Nephron (organoid): ENCODE measurements at regions not wholly inside any gene's neighbourhood (a gene's known extent, or its start where the extent isn't known, plus 50 kb on each side); places are given as distances from the start of the nearest gene placed in this dataset.
A peak's percentile ranks its signal among the peaks of the same experiment; 100 is the strongest.

ENCODE experiments used
- H3K27ac Mint-ChIP-seq, 3 experiments: 2 replicates each; pipeline ENCODE4 v1.8.0; 2020; ENCODE audit warnings: mixed read lengths in 3 of 3, mild to moderate bottlenecking in 2 of 3, moderate library complexity in 1 of 3
- H3K27me3 Mint-ChIP-seq: 2 replicates; pipeline ENCODE4 v1.8.0; 2021; ENCODE audit warnings: low read depth, mild to moderate bottlenecking, moderate library complexity, mixed read lengths
- H3K36me3 Mint-ChIP-seq: 2 replicates; pipeline ENCODE4 v1.8.0; 2020; ENCODE audit warnings: low read depth, mixed read lengths
- H3K4me1 Mint-ChIP-seq: 2 replicates; pipeline ENCODE4 v1.8.0; 2020; ENCODE audit warnings: mixed read lengths
- H3K4me3 Mint-ChIP-seq, 3 experiments: 2 replicates each; pipeline ENCODE4 v1.8.0; 2020; ENCODE audit warnings: mild to moderate bottlenecking in 3 of 3, mixed read lengths in 3 of 3, moderate library complexity in 2 of 3
- H3K9me3 Mint-ChIP-seq: 2 replicates; pipeline ENCODE4 v1.8.0; 2020; ENCODE audit warnings: mixed read lengths
- TF ChIP-seq, protein P1 (sequence below), 3 experiments: fragments of 200-600 bp; sonication (generic); IDR thresholded peaks; one replicate each; pipeline ENCODE4 v1.5.0; 2021; ENCODE audit warnings: antibody characterized with exemption in 3 of 3; ENCODE audit not compliant: unreplicated experiment in 3 of 3

DNA sequence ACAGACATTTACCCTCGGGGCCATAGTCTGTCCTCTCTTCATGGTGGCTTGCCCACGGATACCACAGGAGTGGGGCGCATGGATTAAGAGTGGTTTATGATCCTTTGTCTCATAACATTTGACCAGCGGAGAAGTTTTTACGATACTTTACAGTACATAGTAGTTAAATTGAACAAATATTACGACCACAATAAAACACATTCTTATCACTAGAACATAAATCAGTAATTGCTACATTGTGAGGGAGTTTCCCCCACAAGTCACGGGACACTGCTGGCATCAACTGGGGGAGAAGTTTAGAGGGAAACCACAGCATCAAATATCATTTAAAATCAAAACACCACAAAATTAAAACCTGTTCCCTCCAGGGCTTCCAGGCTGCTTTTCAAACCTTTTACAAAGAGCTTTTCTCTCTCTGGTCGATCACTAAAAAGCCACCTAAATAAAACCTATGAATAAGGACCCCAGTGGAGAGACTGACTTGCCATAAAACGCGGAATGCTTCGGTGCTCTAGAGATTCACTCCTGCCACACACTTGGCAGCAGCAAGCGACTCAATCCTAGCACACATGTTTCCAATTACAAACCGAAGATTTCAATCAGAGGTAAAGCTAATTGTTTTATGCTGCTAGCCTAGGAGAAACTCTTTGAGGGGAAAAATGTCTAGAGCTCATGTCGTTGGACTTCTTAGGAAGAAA lies 173.7 kb upstream of the HNRNPA3 start:
- TF ChIP-seq, protein P1, sequence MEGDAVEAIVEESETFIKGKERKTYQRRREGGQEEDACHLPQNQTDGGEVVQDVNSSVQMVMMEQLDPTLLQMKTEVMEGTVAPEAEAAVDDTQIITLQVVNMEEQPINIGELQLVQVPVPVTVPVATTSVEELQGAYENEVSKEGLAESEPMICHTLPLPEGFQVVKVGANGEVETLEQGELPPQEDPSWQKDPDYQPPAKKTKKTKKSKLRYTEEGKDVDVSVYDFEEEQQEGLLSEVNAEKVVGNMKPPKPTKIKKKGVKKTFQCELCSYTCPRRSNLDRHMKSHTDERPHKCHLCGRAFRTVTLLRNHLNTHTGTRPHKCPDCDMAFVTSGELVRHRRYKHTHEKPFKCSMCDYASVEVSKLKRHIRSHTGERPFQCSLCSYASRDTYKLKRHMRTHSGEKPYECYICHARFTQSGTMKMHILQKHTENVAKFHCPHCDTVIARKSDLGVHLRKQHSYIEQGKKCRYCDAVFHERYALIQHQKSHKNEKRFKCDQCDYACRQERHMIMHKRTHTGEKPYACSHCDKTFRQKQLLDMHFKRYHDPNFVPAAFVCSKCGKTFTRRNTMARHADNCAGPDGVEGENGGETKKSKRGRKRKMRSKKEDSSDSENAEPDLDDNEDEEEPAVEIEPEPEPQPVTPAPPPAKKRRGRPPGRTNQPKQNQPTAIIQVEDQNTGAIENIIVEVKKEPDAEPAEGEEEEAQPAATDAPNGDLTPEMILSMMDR (IDR thresholded peaks at IDR 0.05; ENCODE audit: unreplicated experiment in 3 of 3): no peak
- Mint-ChIP-seq H3K27me3 (no peaks in the 10 kb centered on the region), H3K27ac (peak overlapping the region; percentile 78 to 80 (median 79)), H3K4me1 (peaks cover 47% of the 10 kb centered on the region), H3K9me3 (no peaks in the 10 kb centered on the region), H3K4me3 (peak overlapping the region in 2 of 3 experiments; percentile 5), H3K36me3 (no peaks in the 10 kb centered on the region)

DNA sequence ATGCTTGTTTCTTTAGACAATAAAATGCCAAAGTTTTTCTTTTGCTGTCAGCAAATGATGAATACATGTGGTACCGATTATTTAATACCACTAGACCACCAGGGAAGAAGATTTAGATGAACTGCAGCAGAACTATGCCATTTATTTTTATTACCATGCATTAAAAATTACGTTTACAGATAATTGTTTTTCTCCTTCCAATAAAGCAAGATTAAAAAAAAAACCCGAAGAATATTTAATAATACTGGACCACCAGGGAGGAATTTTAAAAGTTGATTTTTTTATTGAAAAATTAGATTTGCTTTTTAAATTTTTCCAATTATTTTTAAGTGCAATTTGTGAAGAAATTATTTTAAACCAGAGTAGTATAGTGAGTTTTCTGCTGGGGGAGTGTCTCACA lies 170.3 kb upstream of the HNRNPA3 start:
- Mint-ChIP-seq H3K4me3 (no peak overlapping the region), H3K4me1 (peaks cover 56% of the 10 kb centered on the region), H3K27ac (peak overlapping the region in 1 of 3 experiments; percentile 93), H3K9me3 (no peaks in the 10 kb centered on the region), H3K27me3 (no peaks in the 10 kb centered on the region), H3K36me3 (no peaks in the 10 kb centered on the region)
- TF ChIP-seq, protein P1 (IDR thresholded peaks at IDR 0.05; ENCODE audit: unreplicated experiment in 3 of 3): no peak

DNA sequence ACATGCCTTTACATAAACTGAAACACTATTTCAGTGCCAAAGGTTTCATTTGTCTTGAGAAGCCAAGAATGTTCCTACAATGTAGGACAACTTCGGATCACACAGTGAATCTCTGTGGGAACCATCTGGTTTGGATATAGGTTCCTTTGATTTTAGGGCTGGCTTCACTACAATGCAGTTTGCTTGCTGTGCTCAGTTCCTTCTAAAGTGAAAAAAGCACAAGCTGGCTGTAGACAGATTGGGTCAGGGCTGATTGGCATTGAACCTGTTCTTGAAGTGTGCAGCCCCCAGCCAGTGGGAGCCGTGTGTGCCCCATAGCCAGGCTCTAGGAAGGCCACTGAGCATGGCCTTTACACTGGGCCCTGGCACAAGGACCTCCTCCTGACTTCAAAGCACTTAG lies 167.9 kb upstream of the HNRNPA3 start:
- Mint-ChIP-seq H3K36me3 (no peaks in the 10 kb centered on the region), H3K27me3 (no peaks in the 10 kb centered on the region), H3K4me3 (no peak overlapping the region), H3K9me3 (peaks cover 3% of the 10 kb centered on the region), H3K27ac (peak overlapping the region in 2 of 3 experiments; percentile 93), H3K4me1 (peaks cover 34% of the 10 kb centered on the region)
- TF ChIP-seq, protein P1 (IDR thresholded peaks at IDR 0.05; ENCODE audit: unreplicated experiment in 3 of 3): no peak

DNA sequence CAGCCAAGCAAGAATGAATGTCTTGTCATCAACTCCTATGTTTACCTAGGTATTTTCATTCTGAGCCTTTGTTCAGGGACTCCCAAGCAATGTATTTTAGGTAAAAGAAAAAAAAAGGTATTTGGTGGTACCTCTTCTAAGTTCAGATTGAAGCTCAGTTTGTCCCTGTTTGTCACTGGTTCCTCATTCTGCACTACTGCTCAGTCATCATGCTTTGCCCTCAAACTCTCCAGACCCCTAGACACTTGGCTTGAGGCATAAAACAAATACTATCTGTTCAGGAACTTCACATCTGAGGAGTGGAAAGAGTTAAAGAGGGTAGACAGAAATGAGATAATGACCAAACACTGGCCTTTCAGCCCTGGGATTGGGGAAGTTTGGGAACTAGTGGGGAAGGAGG lies 163.6 kb upstream of the HNRNPA3 start:
- Mint-ChIP-seq H3K27ac (no peak overlapping the region), H3K9me3 (peaks cover 3% of the 10 kb centered on the region), H3K36me3 (no peaks in the 10 kb centered on the region), H3K4me1 (peaks cover 41% of the 10 kb centered on the region), H3K27me3 (no peaks in the 10 kb centered on the region), H3K4me3 (no peak overlapping the region)
- TF ChIP-seq, protein P1 (IDR thresholded peaks at IDR 0.05; ENCODE audit: unreplicated experiment in 3 of 3): no peak

DNA sequence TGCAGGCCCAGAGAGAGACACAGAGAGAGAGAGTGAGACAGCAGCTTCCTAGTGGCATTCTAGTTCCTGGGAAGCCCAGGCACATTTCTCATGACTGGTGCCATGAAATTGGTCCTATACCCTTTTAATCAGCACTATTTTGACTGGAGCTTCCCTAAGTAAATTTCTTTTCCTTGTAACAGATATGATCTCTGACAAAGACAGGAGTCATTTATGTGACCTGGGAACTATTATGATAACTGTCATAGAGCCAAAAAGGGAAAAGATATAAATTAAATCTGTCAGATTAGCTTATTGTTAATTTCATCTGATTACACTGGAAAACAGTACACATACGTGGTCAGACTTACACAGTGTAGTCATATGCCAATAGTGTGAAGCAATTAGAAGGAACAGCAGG lies 161.3 kb upstream of the HNRNPA3 start:
- Mint-ChIP-seq H3K9me3 (peaks cover 3% of the 10 kb centered on the region), H3K27ac (peak overlapping the region in 1 of 3 experiments; percentile 60), H3K27me3 (no peaks in the 10 kb centered on the region), H3K36me3 (no peaks in the 10 kb centered on the region), H3K4me1 (peaks cover 26% of the 10 kb centered on the region), H3K4me3 (no peak overlapping the region)
- TF ChIP-seq, protein P1 (IDR thresholded peaks at IDR 0.05; ENCODE audit: unreplicated experiment in 3 of 3): no peak

DNA sequence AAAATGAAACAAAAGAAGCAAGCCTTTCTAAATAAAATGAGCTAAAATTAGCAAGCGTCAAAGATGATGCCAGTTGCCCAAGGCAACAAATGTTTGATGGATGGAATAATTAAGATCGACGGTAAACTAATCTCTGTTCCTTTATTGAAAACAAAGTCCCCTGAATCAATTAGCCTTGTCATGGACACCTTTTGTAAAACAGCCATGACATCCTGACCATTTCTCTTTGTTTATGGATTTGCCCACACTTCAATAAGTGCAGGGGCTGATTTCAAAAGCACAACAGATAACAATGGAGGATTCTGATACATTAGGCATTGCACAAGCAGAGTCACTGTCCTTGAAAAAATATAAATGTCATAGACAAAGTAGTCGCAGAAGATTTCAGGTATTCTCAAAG lies 160.1 kb upstream of the HNRNPA3 start:
- Mint-ChIP-seq H3K4me3 (no peak overlapping the region), H3K4me1 (peaks cover 26% of the 10 kb centered on the region), H3K36me3 (no peaks in the 10 kb centered on the region), H3K27me3 (no peaks in the 10 kb centered on the region), H3K9me3 (peaks cover 3% of the 10 kb centered on the region), H3K27ac (peak overlapping the region in 2 of 3 experiments; percentile 42 to 60)
- TF ChIP-seq, protein P1 (IDR thresholded peaks at IDR 0.05; ENCODE audit: unreplicated experiment in 3 of 3): no peak
